Mesendoderm (in vitro differentiated cells): ENCODE measurements at regions not wholly inside any gene's neighbourhood (a gene's known extent, or its start where the extent isn't known, plus 50 kb on each side); places are given as distances from the start of the nearest gene placed in this dataset.
"Not testable (repeated sequence)": the region's sequence is repeated elsewhere in the genome, so short reads cannot be mapped to it uniquely, and the experiment has no call there.

ENCODE experiments used
- DNase-seq: peaks from one replicate; pipeline ENCODE4 v3.0.0; 2013
- H2AK5ac ChIP-seq: 2 replicates; pipeline ENCODE4 v1.6.1; 2013; ENCODE audit warnings: low read length, inconsistent platforms
- H2BK120ac ChIP-seq: 2 replicates; pipeline ENCODE4 v1.6.1; 2013; ENCODE audit warnings: low read depth, mild to moderate bottlenecking, low read length, moderate library complexity, mixed read lengths
- H2BK15ac ChIP-seq: replicated peaks from 2 replicates; pipeline ENCODE4 v1.6.1; 2013; ENCODE audit warnings: low read depth, mild to moderate bottlenecking, moderate library complexity
- H2BK5ac ChIP-seq: 2 replicates; pipeline ENCODE4 v1.6.1; 2013; ENCODE audit warnings: low read length, inconsistent platforms
- H3K18ac ChIP-seq: 2 replicates; pipeline ENCODE4 v1.6.1; 2013; ENCODE audit warnings: mild to moderate bottlenecking, low read length, mixed read lengths
- H3K23ac ChIP-seq: one replicate; pipeline ENCODE4 v1.6.1; 2013; ENCODE audit warnings: low read length
- H3K27ac ChIP-seq: 2 replicates; pipeline ENCODE4 v1.5.1; 2013; ENCODE audit warnings: low read depth, mild to moderate bottlenecking, inconsistent platforms, low read length, moderate library complexity
- H3K27me3 ChIP-seq: 2 replicates; pipeline ENCODE4 v1.6.1; 2013; ENCODE audit warnings: low read length, control low read depth, mild to moderate bottlenecking, inconsistent platforms; ENCODE audit not compliant: insufficient read depth, poor library complexity
- H3K36me3 ChIP-seq: 2 replicates; pipeline ENCODE4 v1.6.1; 2013; ENCODE audit warnings: low read length, inconsistent platforms; ENCODE audit not compliant: control insufficient read depth, insufficient read depth
- H3K4ac ChIP-seq: one replicate; pipeline ENCODE4 v1.6.1; 2013; ENCODE audit warnings: low read depth, mild to moderate bottlenecking, low read length, moderate library complexity
- H3K4me1 ChIP-seq: 2 replicates; pipeline ENCODE4 v1.6.1; 2013; ENCODE audit warnings: low read depth, low read length, inconsistent platforms; ENCODE audit not compliant: control insufficient read depth
- H3K4me2 ChIP-seq: 2 replicates; pipeline ENCODE4 v1.6.1; 2013; ENCODE audit warnings: low read length
- H3K4me3 ChIP-seq: 2 replicates; pipeline ENCODE4 v1.5.1; 2013; ENCODE audit warnings: mild to moderate bottlenecking, low read length
- H3K56ac ChIP-seq: one replicate; pipeline ENCODE4 v1.6.1; 2013; ENCODE audit warnings: low read length
- H3K79me1 ChIP-seq: 2 replicates; pipeline ENCODE4 v1.6.1; 2013; ENCODE audit warnings: low read length, inconsistent platforms
- H3K79me2 ChIP-seq: 2 replicates; pipeline ENCODE4 v1.6.1; 2013; ENCODE audit warnings: mild to moderate bottlenecking, low read length; ENCODE audit not compliant: control insufficient read depth, insufficient read depth
- H3K9ac ChIP-seq: 2 replicates; pipeline ENCODE4 v1.6.1; 2013; ENCODE audit warnings: low read length, inconsistent platforms
- H4K5ac ChIP-seq: one replicate; pipeline ENCODE4 v1.6.1; 2013; ENCODE audit warnings: low read length
- H4K8ac ChIP-seq: one replicate; pipeline ENCODE4 v1.6.1; 2013; ENCODE audit warnings: low read depth, mild to moderate bottlenecking, control low read depth, low read length, moderate library complexity
- WGBS: extraction: QIAGEN DNeasy Blood & Tissue Kit; methylation state at CpG from one replicate; pipeline ENCODE4 v1.1.7; 2013; ENCODE audit warnings: low lambda C conversion rate, missing lambda C conversion rate; ENCODE audit not compliant: insufficient coverage; ENCODE audit errors: extremely low coverage; 5-methylcytosine and 5-hydroxymethylcytosine counted together

DNA sequence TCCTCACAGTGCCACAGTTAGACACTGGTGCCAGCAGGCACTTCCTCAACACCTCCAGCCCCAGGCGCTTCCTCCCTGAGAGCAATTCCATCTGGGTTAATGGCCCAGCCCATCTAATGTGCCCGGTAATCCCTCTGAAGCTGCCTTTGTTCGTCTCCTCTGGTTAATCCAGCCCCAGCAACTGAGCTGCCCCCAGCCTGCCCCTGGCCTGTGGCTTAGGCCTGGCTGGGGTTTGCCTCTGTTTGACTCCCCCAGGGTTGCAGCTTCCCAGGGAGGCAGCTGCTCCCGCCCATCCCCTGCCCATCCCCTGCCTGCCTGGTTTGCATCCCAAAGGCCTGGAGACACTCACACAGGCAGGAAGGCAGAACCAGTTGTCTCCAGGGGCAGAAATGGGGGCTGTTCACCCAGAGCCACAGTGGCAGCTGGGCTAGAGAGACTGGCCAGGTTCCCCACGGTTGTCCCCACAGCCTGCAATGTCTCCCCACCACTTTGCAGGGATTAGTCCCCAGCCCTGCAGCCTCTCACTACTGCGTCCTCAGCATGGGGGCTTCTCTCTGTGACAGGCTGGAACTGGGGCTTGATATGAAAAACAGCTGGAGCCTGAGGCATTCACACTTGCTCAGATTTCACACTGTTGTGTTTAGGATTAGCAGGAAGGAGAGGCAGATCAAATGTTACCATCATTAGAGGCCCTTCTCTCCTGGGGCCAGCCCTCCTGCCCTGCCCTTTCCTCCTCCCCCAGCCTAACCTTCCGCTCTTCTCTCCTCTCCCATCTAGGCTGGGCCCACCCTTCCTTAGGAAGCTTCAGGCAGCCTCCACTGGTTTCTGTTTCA lies 120.2 kb downstream of the TLR5 start:
- H3K27me3 ChIP-seq, result no peaks in the 10 kb centered on the region
- H2BK5ac ChIP-seq, result peak overlapping the region; percentile 97
- H3K18ac ChIP-seq, result peak overlapping the region; percentile 95
- peak overlapping the region; percentile 74 for H3K9ac ChIP-seq
- H4K5ac ChIP-seq, result no peak overlapping the region
- H3K36me3 ChIP-seq, result no peaks in the 10 kb centered on the region
- H3K4me2 ChIP-seq, result no peak overlapping the region
- H3K79me1 ChIP-seq, result peaks cover 7% of the 10 kb centered on the region
- H3K27ac ChIP-seq, result peak overlapping the region; percentile 95
- H3K79me2 ChIP-seq, result peaks cover 12% of the 10 kb centered on the region
- H2AK5ac ChIP-seq, result peak overlapping the region; percentile 91
- H3K4me3 ChIP-seq, result no peak overlapping the region
- H2BK120ac ChIP-seq, result no peak overlapping the region
- no peak overlapping the region for H2BK15ac ChIP-seq
- no CpG with 5 or more reads among the region's 7 CpGs for WGBS
- H3K56ac ChIP-seq, result peak overlapping the region; percentile 91
- H4K8ac ChIP-seq, result no peak overlapping the region
- no peak overlapping the region for H3K23ac ChIP-seq
- H3K4me1 ChIP-seq, result peaks cover 29% of the 10 kb centered on the region
- peak overlapping the region; percentile 74 for H3K4ac ChIP-seq
- peak; percentile 99 for DNase-seq

GRCh38 chr1:223023863-223024262 lies 119.2 kb downstream of the TLR5 start:
- Histone ChIP-seq H3K79me1 (peaks cover 7% of the 10 kb centered on the region), H3K23ac (peak overlapping the region; percentile 84), H3K9ac (peak overlapping the region; percentile 74), H3K4ac (peak overlapping the region; percentile 94), H2BK15ac (no peak overlapping the region), H4K5ac (peak overlapping the region; percentile 84), H3K4me2 (peak overlapping the region; percentile 30), H2BK5ac (peak overlapping the region; percentile 92), H3K79me2 (peaks cover 14% of the 10 kb centered on the region), H2BK120ac (peak overlapping the region; percentile 63), H4K8ac (no peak overlapping the region), H3K4me1 (peaks cover 27% of the 10 kb centered on the region), H3K27ac (peak overlapping the region; percentile 95), H3K56ac (peak overlapping the region; percentile 91), H3K27me3 (no peaks in the 10 kb centered on the region), H2AK5ac (peak overlapping the region; percentile 91), H3K18ac (peak overlapping the region; percentile 95), H3K4me3 (no peak overlapping the region), H3K36me3 (no peaks in the 10 kb centered on the region)
- no CpG with 5 or more reads among the region's 7 CpGs for WGBS
- DNase-seq, result peak; percentile 42

- H3K4me2 ChIP-seq, H3K4me3 ChIP-seq, H2AK5ac ChIP-seq, DNase-seq, H2BK120ac ChIP-seq, H3K36me3 ChIP-seq, H3K23ac ChIP-seq, H2BK15ac ChIP-seq, H4K5ac ChIP-seq, H3K4ac ChIP-seq, H3K27me3 ChIP-seq, H4K8ac ChIP-seq, H3K79me1 ChIP-seq: not testable (repeated sequence)
- Histone ChIP-seq H3K9ac (peak overlapping the region; percentile 74), H3K27ac (peak overlapping the region; percentile 95), H3K79me2 (peaks cover 15% of the 10 kb centered on the region), H3K4me1 (peaks cover 26% of the 10 kb centered on the region), H3K56ac (peak overlapping the region; percentile 91), H3K18ac (peak overlapping the region; percentile 95), H2BK5ac (peak overlapping the region; percentile 92)
- WGBS, result no CpG with 5 or more reads among the region's 5 CpGs
Observed at GRCh38 chr1:223024486-223024885, 118.6 kb downstream of the TLR5 start.

- not testable (repeated sequence) for DNase-seq, H4K5ac ChIP-seq, H3K36me3 ChIP-seq, H2AK5ac ChIP-seq, H3K4me2 ChIP-seq, H4K8ac ChIP-seq, H3K27me3 ChIP-seq, H2BK15ac ChIP-seq, H3K18ac ChIP-seq, H3K4ac ChIP-seq, H3K79me1 ChIP-seq, H2BK120ac ChIP-seq, H3K23ac ChIP-seq, H3K4me3 ChIP-seq
- Histone ChIP-seq H3K56ac (peak overlapping the region; percentile 56), H3K27ac (peak overlapping the region; percentile 89), H3K4me1 (peaks cover 23% of the 10 kb centered on the region), H2BK5ac (peak overlapping the region; percentile 70), H3K9ac (peak overlapping the region; percentile 63), H3K79me2 (peaks cover 15% of the 10 kb centered on the region)
- no CpG with 5 or more reads among the region's 4 CpGs for WGBS
Observed at GRCh38 chr1:223025190-223025734, 117.8 kb downstream of the TLR5 start.

DNA sequence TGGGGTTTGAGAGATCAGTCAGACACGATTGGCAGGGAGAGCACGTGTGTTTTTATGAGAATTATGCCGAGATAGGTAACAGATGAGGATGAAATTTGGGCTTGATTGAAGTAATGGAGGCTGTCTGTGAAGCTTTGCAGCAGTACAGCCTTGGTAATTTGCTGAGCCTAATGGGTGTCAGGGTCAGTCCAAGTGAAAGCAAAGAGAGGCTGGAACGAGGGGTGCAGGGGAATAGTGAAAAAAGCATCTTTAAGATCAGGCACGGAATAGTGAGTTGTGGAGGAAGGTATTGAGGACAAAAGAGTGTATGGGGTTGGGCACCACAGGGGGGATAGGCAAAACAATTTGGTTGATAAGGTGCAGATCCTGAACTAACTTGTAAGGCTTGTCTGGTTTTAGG lies 116.4 kb downstream of the TLR5 start:
- H4K8ac ChIP-seq, H3K4me2 ChIP-seq, H2BK15ac ChIP-seq, H3K4me3 ChIP-seq, H2AK5ac ChIP-seq, H3K23ac ChIP-seq, H2BK120ac ChIP-seq, H3K4ac ChIP-seq, H4K5ac ChIP-seq, DNase-seq, H3K27me3 ChIP-seq, H3K18ac ChIP-seq, H3K79me1 ChIP-seq, H3K36me3 ChIP-seq: not testable (repeated sequence)
- Histone ChIP-seq H2BK5ac (peak overlapping the region; percentile 82), H3K4me1 (peaks cover 30% of the 10 kb centered on the region), H3K9ac (peak overlapping the region; percentile 68), H3K27ac (peak overlapping the region; percentile 71), H3K56ac (peak overlapping the region; percentile 85), H3K79me2 (peaks cover 14% of the 10 kb centered on the region)
- WGBS, result no CpG with 5 or more reads among the region's 5 CpGs
